ENCODE measurements at regions not wholly inside any gene's neighbourhood (a gene's known extent, or its start where the extent isn't known, plus 50 kb on each side); places are given as distances from the start of the nearest gene placed in this dataset.

DNA sequence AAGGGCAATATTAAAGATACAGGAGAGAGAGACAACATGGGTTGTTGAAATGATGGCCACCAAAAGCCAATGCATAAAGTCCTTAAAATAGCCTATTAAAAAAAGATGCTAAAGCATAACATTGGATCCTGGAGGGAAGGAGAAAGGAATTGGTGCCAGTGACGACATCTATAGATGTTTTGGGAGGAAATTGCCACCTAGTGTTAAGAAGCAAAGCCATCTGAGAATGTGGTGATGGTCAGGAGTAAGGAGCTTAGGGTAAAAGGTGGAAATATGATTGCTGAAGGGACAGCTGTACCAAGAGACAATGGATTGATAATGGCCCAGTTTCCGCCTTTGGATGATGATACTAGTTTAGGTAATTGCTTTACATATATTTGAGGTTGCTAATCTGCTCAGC is 85.1 kb downstream of the TMEM30B start:
- DNase-seq (ENCODE audit: low read depth): no peak
- no peak overlapping the region for H3K4me3 ChIP-seq (ENCODE audit: low read depth, low read length)
- peak; percentile 13 for TF ChIP-seq CTCF (conservative IDR thresholded peaks at IDR 0.05; ENCODE audit: low read depth, low read length)

DNA sequence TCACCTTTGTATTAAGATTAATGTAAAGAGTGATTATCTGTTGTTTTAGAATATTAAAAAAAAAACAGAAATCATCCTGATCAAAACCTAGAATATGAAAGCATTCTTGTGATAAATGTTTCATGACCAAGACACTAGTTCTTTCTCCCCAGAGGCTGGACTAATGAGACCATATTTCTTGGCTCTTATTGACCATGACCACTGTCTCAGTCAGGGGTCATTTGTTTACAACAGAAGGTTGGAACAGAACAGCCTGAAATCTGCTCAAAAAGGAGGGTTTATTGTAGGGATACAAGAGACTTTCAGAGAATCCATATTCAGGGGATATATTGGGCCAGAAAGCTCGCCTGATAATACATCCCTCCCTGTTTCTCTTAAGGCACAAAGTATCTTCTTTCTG is 87.7 kb downstream of the TMEM30B start:
- DNase-seq (ENCODE audit: low read depth): no peak
- no peak for TF ChIP-seq CTCF (conservative IDR thresholded peaks at IDR 0.05; ENCODE audit: low read depth, low read length)
- no peak overlapping the region for H3K4me3 ChIP-seq (ENCODE audit: low read depth, low read length)

GRCh38 chr14:61192989-61193388 is 88.1 kb downstream of the TMEM30B start:
- no peak for TF ChIP-seq CTCF (conservative IDR thresholded peaks at IDR 0.05; ENCODE audit: low read depth, low read length)
- H3K4me3 ChIP-seq (ENCODE audit: low read depth, low read length): no peak overlapping the region
- DNase-seq (ENCODE audit: low read depth): no peak

DNA sequence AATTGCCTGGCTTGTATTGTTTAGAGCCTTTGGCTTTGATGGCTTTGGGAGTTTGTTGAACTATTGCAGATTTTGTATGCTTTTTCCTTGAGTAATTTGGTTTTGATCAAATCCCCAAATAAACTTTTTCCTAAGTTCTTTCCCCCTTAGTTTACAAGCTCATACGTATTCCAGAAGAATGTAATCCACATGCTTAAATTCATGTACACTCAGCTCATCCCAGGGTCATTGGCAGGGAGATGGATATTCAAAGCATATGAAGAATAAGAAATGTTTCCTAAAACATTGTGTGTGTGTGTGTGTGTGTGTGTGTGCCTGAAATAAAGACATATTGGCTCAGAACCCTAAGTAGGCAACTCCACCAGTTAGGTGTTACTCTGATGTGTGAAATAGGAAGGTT is 89.4 kb downstream of the TMEM30B start:
- DNase-seq (ENCODE audit: low read depth): no peak
- TF ChIP-seq CTCF (conservative IDR thresholded peaks at IDR 0.05; ENCODE audit: low read depth, low read length): no peak

DNA sequence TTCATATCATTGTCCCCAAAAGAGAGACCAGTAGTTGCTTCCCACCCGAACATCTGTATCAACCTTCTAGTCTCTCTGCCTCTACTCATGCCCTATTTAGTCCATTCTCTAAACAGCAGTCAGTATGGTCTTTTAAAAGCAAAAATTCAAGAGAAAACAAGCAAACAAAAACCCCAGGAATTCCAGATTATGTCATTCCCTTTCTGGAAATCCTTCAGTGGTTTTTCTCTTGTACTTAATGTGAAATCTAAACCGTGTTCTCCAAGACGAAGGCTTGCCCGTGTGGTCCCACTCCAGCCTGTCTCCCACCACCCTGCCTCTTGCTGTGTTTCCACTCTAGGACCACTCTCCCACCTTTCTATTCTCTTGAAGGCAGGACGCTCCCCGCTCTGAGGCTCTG is 90.8 kb downstream of the TMEM30B start:
- H3K4me3 ChIP-seq (ENCODE audit: low read depth, low read length): no peak overlapping the region
- DNase-seq (ENCODE audit: low read depth): no peak
- TF ChIP-seq CTCF (conservative IDR thresholded peaks at IDR 0.05; ENCODE audit: low read depth, low read length): no peak

More for the DNA sequence above, 89.4 kb downstream of the TMEM30B start:
- H3K4me3 ChIP-seq (ENCODE audit: low read depth, low read length): no peak overlapping the region

DNA sequence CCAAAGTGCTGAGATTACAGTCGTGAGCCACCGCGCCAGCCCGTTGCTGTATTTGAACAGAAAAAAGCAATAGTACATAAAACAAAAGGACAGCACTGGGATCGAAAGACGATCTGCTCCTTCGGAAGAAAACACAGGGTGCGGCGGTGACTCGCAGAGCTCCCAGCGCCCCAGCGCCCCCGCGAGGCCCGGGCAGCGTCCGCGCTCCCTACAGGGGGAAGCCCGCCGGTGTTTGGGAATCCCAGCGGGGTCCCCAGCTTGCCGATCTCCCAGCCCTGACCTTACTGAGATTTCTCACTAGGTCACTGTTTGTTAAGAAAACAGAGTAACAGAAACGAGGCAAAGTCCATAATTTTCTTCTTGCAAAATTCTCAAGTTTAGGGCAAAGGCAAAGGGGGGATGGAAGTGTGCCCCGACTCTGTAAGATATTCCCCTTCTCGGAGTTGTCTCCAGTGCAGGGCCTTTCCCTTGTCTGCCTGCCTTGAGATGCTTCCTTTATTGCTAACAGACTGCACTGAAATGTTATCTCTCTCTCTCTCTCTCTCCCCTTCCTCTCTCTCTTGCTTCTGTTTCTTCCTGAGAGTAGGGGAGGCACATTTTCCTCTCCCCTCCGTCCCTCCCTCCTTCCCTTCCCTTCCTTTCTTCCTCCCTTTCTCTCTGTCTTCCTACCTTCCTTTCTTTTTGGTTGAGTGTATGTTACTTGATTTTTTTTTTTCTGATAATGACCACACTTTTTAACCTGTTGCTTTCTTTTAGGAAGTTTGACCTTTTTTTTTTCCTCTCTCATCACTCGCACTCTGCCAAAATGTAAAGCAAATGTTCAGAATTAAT is 91.9 kb downstream of the TMEM30B start:
- TF ChIP-seq CTCF (conservative IDR thresholded peaks at IDR 0.05; ENCODE audit: low read depth, low read length): peak; percentile 68
- DNase-seq (ENCODE audit: low read depth): no peak
- H3K4me3 ChIP-seq (ENCODE audit: low read depth, low read length): peak overlapping the region; percentile 51

DNA sequence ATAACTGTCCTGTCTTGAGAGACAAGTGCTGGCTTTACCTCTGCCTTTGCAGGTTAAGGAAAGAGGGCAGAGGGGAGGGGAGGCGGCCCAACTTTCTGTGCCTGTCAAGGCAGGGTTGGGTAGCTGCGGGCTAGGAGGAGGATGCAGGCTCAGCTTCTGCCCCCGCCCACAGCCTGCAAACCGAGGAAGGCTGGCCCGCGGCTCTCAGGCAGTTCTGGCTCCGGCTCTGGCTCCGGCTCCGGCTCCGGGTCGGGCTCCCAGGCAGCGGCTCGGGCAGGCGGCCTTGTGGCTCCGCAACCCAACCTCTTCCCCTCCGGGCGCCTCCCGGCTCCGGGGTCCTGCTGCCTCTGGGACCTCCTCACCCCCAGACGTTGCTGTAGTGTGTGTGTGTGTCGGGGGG is 92.9 kb downstream of the TMEM30B start:
- H3K4me3 ChIP-seq (ENCODE audit: low read depth, low read length): peak overlapping the region; percentile 51
- no peak for DNase-seq (ENCODE audit: low read depth)
- no peak for TF ChIP-seq CTCF (conservative IDR thresholded peaks at IDR 0.05; ENCODE audit: low read depth, low read length)
